ENCODE measurements at regions not wholly inside any gene's neighbourhood (a gene's known extent, or its start where the extent isn't known, plus 50 kb on each side); places are given as distances from the start of the nearest gene placed in this dataset.

GRCh38 chr21:22993822-22994574 lies 1995.8 kb downstream of the NCAM2 start:
- BruUV-seq (replicated peaks) = no TSS peak
- Histone ChIP-seq H3K27me3 (replicated peaks in 1 of 2; ENCODE audit: control insufficient read depth in 2 of 2, insufficient read depth in 2 of 2, low read length in 1 of 2) (no peaks in the 10 kb centered on the region), H3K9ac (ENCODE audit: control insufficient read depth, insufficient read depth, low read length) (no peak overlapping the region), H3K9me3 (replicated peaks; ENCODE audit: control insufficient read depth, insufficient read depth, low read length) (no peaks in the 10 kb centered on the region), H3K36me3 (ENCODE audit: control insufficient read depth in 2 of 2, insufficient read depth in 2 of 2, low read length in 1 of 2) (no peaks in the 10 kb centered on the region), H3K4me3 (no peak overlapping the region), H3K4me2 (ENCODE audit: control insufficient read depth, insufficient read depth) (no peak overlapping the region), H3K27ac (ENCODE audit: control insufficient read depth, insufficient read depth) (no peak overlapping the region), H4K20me1 (ENCODE audit: control insufficient read depth, insufficient read depth) (no peaks in the 10 kb centered on the region), H2AFZ (ENCODE audit: control insufficient read depth, low read depth, low read length) (no peak overlapping the region), H3K4me1 (ENCODE audit: control insufficient read depth, insufficient read depth, low read length) (no peaks in the 10 kb centered on the region), H3K79me2 (ENCODE audit: control insufficient read depth, insufficient read depth, low read length) (no peaks in the 10 kb centered on the region)
- intact Hi-C loops (cut with micrococcal nuclease; ENCODE audit: unreplicated experiment) (no loop called here), in situ Hi-C loops (cut with MboI) (no loop called here)
- ChIA-PET POLR2A (no interaction called here), CTCF (no interaction called here), RAD21 (ENCODE audit: unreplicated experiment) (no interaction called here), SMC1A (ENCODE audit: uncharacterized antibody, unreplicated experiment) (no interaction called here)
- WGBS (ENCODE audit: insufficient coverage, insufficient replicate concordance, low lambda C conversion rate, missing lambda C conversion rate) = 28% methylated on average over 13 of the region's 14 CpGs
- DNase-seq (ENCODE audit: low read depth, low spot score) = no peak
- FAIRE-seq = no peak
- TF ChIP-seq RAD51 (IDR thresholded peaks at IDR 0.05) (no peak), NR2C1 (IDR thresholded peaks at IDR 0.05) (no peak), SMAD1 (IDR thresholded peaks at IDR 0.05; ENCODE audit: low read depth, partially characterized antibody) (no peak), SMAD5 (IDR thresholded peaks at IDR 0.05; ENCODE audit: low read depth) (no peak), NFYA (IDR thresholded peaks at IDR 0.05; ENCODE audit: borderline replicate concordance, low read depth, low read length) (no peak), ETV6 (conservative IDR thresholded peaks at IDR 0.05 in 1 of 2, IDR thresholded peaks at IDR 0.05 in 1 of 2; ENCODE audit: borderline replicate concordance in 1 of 2, low read depth in 1 of 2) (no peak)
- TF ChIP-seq, protein P1, sequence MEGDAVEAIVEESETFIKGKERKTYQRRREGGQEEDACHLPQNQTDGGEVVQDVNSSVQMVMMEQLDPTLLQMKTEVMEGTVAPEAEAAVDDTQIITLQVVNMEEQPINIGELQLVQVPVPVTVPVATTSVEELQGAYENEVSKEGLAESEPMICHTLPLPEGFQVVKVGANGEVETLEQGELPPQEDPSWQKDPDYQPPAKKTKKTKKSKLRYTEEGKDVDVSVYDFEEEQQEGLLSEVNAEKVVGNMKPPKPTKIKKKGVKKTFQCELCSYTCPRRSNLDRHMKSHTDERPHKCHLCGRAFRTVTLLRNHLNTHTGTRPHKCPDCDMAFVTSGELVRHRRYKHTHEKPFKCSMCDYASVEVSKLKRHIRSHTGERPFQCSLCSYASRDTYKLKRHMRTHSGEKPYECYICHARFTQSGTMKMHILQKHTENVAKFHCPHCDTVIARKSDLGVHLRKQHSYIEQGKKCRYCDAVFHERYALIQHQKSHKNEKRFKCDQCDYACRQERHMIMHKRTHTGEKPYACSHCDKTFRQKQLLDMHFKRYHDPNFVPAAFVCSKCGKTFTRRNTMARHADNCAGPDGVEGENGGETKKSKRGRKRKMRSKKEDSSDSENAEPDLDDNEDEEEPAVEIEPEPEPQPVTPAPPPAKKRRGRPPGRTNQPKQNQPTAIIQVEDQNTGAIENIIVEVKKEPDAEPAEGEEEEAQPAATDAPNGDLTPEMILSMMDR (IDR thresholded peaks at IDR 0.05 in 2 of 3, conservative IDR thresholded peaks at IDR 0.05 in 1 of 3; ENCODE audit: control insufficient read depth in 2 of 3, extremely low read depth in 1 of 3, insufficient read depth in 1 of 3, low read depth in 3 of 3, low read length in 3 of 3) = no peak
- no peak for ATAC-seq
